ENCODE measurements at regions not wholly inside any gene's neighbourhood (a gene's known extent, or its start where the extent isn't known, plus 50 kb on each side); places are given as distances from the start of the nearest gene placed in this dataset.
"Not testable (repeated sequence)": the region's sequence is repeated elsewhere in the genome, so short reads cannot be mapped to it uniquely, and the experiment has no call there.

DNA sequence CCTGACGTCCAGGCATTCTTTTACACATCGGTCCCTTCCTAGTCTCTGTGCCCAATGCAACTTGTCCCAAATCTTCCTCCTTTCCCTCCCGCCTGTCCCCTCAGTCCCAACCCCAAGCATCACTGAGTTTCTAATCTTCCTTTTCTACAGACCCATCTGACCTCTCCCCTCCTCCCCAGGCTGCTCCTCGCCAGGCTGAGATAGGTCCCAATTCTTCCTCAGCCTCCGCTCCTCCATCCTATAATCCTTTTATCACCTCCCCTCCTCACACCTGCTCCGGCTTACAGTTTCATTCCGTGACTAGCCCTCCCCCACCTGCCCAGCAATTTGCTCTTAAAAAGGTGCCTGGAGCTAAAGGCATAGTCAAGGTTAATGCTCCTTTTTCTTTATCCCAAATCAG is 323.1 kb upstream of the LMCD1 start:
- TF ChIP-seq, protein P1, sequence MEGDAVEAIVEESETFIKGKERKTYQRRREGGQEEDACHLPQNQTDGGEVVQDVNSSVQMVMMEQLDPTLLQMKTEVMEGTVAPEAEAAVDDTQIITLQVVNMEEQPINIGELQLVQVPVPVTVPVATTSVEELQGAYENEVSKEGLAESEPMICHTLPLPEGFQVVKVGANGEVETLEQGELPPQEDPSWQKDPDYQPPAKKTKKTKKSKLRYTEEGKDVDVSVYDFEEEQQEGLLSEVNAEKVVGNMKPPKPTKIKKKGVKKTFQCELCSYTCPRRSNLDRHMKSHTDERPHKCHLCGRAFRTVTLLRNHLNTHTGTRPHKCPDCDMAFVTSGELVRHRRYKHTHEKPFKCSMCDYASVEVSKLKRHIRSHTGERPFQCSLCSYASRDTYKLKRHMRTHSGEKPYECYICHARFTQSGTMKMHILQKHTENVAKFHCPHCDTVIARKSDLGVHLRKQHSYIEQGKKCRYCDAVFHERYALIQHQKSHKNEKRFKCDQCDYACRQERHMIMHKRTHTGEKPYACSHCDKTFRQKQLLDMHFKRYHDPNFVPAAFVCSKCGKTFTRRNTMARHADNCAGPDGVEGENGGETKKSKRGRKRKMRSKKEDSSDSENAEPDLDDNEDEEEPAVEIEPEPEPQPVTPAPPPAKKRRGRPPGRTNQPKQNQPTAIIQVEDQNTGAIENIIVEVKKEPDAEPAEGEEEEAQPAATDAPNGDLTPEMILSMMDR (IDR thresholded peaks at IDR 0.05), result not testable (repeated sequence)
- not testable (repeated sequence) for TF ChIP-seq POLR2A (IDR thresholded peaks at IDR 0.05)

Data from heart left ventricle (tissue), 13 donors.